ENCODE measurements at regions not wholly inside any gene's neighbourhood (a gene's known extent, or its start where the extent isn't known, plus 50 kb on each side); places are given as distances from the start of the nearest gene placed in this dataset.

DNA sequence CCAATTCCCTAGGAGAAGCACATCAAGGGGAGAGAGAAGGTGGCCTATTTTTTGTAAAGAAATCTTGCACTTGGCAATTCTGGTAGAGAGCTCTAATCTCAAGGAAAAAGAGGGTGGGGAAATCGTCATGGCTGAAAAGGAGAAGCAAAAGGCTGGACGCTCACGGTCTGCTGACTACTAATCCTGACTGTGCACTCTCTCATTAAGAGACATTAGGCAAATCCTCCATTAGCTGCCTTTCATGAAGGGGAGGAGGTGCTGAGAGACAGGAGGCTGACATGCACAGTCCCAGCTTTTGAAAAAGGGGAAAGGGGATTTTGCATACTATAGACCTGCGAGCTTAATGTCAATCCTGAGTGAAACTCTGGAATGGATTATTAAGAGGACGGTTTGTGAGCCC lies 170.0 kb downstream of the NR2F2 start:
- Mint-ChIP-seq H3K4me3 (no peak overlapping the region), H3K36me3 (ENCODE audit: low read depth) (no peaks in the 10 kb centered on the region), H3K27ac (no peak overlapping the region), H3K27me3 (ENCODE audit: low read depth, poor library complexity) (peaks cover 7% of the 10 kb centered on the region), H3K4me1 (peaks cover 8% of the 10 kb centered on the region), H3K9me3 (no peaks in the 10 kb centered on the region)
- DNase-seq = no peak
- TF ChIP-seq, protein P1, sequence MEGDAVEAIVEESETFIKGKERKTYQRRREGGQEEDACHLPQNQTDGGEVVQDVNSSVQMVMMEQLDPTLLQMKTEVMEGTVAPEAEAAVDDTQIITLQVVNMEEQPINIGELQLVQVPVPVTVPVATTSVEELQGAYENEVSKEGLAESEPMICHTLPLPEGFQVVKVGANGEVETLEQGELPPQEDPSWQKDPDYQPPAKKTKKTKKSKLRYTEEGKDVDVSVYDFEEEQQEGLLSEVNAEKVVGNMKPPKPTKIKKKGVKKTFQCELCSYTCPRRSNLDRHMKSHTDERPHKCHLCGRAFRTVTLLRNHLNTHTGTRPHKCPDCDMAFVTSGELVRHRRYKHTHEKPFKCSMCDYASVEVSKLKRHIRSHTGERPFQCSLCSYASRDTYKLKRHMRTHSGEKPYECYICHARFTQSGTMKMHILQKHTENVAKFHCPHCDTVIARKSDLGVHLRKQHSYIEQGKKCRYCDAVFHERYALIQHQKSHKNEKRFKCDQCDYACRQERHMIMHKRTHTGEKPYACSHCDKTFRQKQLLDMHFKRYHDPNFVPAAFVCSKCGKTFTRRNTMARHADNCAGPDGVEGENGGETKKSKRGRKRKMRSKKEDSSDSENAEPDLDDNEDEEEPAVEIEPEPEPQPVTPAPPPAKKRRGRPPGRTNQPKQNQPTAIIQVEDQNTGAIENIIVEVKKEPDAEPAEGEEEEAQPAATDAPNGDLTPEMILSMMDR (IDR thresholded peaks at IDR 0.05) = no peak

DNA sequence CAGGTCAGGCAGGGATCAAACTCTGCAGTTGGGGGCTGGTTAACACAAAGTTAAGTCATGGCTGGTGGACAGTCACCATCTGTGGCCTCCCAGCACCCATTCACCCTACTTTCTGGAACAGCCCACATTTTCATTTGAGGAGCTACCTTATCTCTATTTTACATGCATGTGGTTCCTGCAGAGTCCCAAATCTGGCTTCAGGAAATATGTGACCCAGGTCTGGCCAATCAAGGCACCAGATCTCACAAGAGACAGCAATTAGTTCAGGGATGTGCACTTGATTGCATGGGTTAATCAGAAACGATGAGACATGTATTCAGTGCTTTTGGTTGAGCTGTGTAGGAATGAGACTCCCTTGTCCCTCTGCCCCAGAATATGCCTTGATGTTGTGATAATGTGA lies 170.9 kb downstream of the NR2F2 start:
- Mint-ChIP-seq H3K27ac (no peak overlapping the region), H3K4me1 (peaks cover 8% of the 10 kb centered on the region), H3K9me3 (no peaks in the 10 kb centered on the region), H3K36me3 (ENCODE audit: low read depth) (no peaks in the 10 kb centered on the region), H3K4me3 (no peak overlapping the region), H3K27me3 (ENCODE audit: low read depth, poor library complexity) (peaks cover 7% of the 10 kb centered on the region)
- no peak for DNase-seq
- TF ChIP-seq, protein P1 (IDR thresholded peaks at IDR 0.05) = no peak

DNA sequence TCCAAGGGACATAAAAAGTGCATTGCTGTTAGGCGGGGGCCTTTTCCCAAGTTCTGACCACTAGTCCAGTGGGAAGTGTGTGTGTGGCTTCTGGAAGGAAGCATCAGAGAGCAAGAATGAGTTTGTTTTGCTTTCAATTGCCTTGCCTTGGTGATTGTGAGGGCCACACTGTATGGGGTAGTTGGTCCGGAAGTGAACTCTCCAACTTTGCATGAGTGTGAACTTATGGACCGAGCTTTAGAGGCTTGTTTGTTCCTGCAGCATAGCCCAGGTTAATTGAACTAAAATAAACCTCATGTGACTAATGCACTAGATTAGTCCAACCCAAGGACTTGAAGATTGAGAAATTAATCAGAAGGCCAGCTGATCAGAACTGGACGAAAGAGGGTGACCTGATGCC lies 171.7 kb downstream of the NR2F2 start:
- DNase-seq = no peak
- Mint-ChIP-seq H3K4me1 (peaks cover 8% of the 10 kb centered on the region), H3K27ac (no peak overlapping the region), H3K36me3 (ENCODE audit: low read depth) (no peaks in the 10 kb centered on the region), H3K9me3 (no peaks in the 10 kb centered on the region), H3K27me3 (ENCODE audit: low read depth, poor library complexity) (peaks cover 7% of the 10 kb centered on the region), H3K4me3 (no peak overlapping the region)
- TF ChIP-seq, protein P1 (IDR thresholded peaks at IDR 0.05) = no peak

DNA sequence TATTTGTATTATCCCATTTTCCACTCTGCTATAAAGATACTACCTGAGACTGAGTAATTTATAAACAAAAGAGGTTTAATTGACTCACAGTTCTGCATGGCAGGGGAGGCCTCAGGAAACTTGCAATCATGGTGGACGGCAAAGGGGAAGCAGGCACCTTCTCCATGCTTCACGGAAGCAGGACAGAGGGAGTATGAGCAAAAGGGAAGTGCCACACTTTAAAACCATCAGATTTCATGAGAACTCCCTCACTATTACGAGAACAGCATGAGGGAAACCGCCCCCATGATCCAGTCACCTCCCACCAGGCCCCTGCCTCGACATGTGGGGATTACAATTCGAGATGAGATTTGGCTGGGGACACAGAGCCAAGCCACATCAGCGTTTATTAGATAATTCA lies 172.8 kb downstream of the NR2F2 start:
- Mint-ChIP-seq H3K27ac (no peak overlapping the region), H3K4me1 (peaks cover 8% of the 10 kb centered on the region), H3K9me3 (no peaks in the 10 kb centered on the region), H3K36me3 (ENCODE audit: low read depth) (no peaks in the 10 kb centered on the region), H3K4me3 (no peak overlapping the region), H3K27me3 (ENCODE audit: low read depth, poor library complexity) (peaks cover 7% of the 10 kb centered on the region)
- TF ChIP-seq, protein P1 (IDR thresholded peaks at IDR 0.05) = no peak
- no peak for DNase-seq

DNA sequence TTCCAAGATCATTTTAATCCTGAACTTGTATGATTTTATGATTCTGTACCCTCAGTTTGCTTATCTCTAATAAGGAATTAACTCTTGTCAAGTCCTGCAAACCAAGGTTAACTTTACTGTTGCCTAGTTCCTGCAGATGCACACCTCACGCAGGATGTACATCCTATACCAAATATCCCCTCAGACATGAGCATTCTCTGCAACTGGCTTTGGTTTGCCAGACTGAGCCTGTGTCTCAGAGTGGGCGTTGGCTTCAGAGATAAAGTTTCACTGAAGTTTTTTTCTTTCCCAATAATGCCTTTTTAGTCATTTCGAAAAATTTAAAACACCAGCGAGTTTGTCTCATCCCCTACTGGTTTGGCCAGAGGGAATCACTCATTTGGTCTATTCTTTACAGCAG lies 173.9 kb downstream of the NR2F2 start:
- Mint-ChIP-seq H3K27me3 (ENCODE audit: low read depth, poor library complexity) (peaks cover 13% of the 10 kb centered on the region), H3K4me3 (no peak overlapping the region), H3K36me3 (ENCODE audit: low read depth) (no peaks in the 10 kb centered on the region), H3K4me1 (peaks cover 8% of the 10 kb centered on the region), H3K9me3 (no peaks in the 10 kb centered on the region), H3K27ac (no peak overlapping the region)
- DNase-seq = no peak
- TF ChIP-seq, protein P1 (IDR thresholded peaks at IDR 0.05) = no peak

DNA sequence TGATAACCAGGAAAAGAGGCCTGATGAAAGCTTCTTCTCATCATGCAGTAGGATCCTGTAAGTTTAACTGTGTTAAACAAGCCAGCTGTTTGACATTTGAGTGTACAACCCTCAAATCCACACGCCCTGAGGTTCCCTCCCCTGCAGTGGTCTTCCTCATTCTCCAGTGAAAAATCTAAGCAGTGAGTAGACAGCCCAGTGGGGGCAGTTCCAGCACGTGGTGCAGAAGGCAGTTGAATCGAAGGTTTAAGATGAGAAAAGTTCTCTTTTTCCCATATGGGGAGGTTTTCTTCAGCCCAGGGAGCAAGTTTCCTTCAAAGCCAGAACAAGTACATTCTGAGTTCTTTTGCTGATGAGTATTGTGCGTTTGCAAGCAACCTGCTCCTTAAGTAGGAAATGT lies 174.5 kb downstream of the NR2F2 start:
- Mint-ChIP-seq H3K4me3 (no peak overlapping the region), H3K4me1 (peaks cover 8% of the 10 kb centered on the region), H3K27ac (no peak overlapping the region), H3K27me3 (ENCODE audit: low read depth, poor library complexity) (peaks cover 13% of the 10 kb centered on the region), H3K36me3 (ENCODE audit: low read depth) (no peaks in the 10 kb centered on the region), H3K9me3 (no peaks in the 10 kb centered on the region)
- TF ChIP-seq, protein P1 (IDR thresholded peaks at IDR 0.05) = no peak
- DNase-seq = no peak
